ENCODE measurements at regions not wholly inside any gene's neighbourhood (a gene's known extent, or its start where the extent isn't known, plus 50 kb on each side); places are given as distances from the start of the nearest gene placed in this dataset.

DNA sequence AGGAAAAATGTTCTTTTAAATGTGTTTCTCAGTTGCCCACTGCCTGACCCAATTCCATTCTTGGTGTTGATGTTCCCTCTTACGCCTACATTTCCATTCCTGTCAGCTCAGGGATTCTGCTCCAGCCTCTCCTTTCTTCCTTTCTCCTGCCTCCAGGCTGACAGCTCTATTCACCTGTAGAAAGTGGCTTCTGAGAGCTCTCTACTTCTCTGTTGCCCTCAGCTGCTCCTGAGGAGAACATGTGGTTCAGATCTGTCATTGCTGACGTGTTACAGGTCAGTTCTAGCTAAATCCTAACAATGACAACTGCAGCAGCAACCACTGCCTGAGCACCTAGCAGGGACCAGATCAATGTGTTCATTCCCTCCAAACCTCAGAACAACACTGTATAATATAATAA, 144.9 kb upstream of the PLAAT1 start:
- DNase-seq (ENCODE audit: low spot score), result no peak
- Histone ChIP-seq H3K36me3 (no peaks in the 10 kb centered on the region), H3K27me3 (replicated peaks; ENCODE audit: insufficient read depth) (no peaks in the 10 kb centered on the region), H3K9me3 (no peaks in the 10 kb centered on the region), H3K4me1 (replicated peaks) (no peaks in the 10 kb centered on the region), H3K27ac (no peak overlapping the region), H3K4me3 (no peak overlapping the region)
- intact Hi-C loops (cut with DNase I), result no loop called here
- TF ChIP-seq, protein P1, sequence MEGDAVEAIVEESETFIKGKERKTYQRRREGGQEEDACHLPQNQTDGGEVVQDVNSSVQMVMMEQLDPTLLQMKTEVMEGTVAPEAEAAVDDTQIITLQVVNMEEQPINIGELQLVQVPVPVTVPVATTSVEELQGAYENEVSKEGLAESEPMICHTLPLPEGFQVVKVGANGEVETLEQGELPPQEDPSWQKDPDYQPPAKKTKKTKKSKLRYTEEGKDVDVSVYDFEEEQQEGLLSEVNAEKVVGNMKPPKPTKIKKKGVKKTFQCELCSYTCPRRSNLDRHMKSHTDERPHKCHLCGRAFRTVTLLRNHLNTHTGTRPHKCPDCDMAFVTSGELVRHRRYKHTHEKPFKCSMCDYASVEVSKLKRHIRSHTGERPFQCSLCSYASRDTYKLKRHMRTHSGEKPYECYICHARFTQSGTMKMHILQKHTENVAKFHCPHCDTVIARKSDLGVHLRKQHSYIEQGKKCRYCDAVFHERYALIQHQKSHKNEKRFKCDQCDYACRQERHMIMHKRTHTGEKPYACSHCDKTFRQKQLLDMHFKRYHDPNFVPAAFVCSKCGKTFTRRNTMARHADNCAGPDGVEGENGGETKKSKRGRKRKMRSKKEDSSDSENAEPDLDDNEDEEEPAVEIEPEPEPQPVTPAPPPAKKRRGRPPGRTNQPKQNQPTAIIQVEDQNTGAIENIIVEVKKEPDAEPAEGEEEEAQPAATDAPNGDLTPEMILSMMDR (IDR thresholded peaks at IDR 0.05), result no peak
- TF ChIP-seq POLR2A (IDR thresholded peaks at IDR 0.05) (no peak), POLR2AphosphoS5 (IDR thresholded peaks at IDR 0.05) (no peak)
- WGBS, result 67% methylated on average over 2 of the region's 2 CpGs

DNA sequence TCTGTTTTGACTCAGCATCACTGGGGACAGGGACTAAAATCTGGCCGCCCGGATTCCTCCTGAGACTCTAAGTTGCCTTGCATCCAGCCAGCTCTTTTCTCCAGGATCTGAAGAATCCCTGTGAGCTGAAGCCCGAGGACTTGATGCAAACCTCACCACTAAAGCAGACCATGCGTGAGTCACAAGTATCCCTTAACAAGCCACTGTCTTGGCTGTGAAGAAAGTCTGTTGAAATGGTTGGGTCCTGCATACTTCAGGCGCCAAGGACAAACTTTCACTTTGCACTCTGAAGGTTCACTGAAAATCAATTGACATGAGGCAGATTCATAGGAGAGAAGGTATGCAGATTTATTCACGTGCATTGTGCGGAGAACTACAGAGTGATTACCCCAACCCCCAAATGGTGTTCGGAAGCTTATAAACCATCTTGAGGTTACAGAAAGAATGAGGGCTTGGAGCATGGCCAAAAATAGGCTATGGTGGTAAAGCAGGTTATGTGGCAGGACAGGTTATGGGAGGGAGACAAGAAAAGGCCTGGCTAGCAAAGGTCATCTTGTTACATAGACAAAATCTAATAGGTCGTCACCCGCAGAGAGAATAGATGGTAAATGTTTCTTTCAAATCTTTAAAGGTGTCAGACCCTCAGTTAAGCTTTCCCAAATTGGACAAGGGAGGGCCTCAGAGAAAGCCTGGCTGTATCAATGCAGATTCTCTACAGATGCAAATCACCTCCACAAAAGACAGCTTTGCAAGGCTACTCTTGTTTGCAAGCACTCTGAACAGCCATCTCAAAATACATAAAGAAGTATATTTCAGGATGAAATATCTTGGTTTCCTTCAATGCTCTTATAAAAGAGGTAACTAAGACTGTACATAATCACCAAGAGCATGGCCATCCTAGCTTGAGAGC, 126.3 kb upstream of the PLAAT1 start:
- no peaks in the 10 kb centered on the region for H3K4me1 ChIP-seq (replicated peaks)
- H3K9me3 ChIP-seq, result no peaks in the 10 kb centered on the region
- intact Hi-C loops (cut with DNase I), result no loop called here
- H3K27ac ChIP-seq, result no peak overlapping the region
- DNase-seq (ENCODE audit: low spot score), result no peak
- no peaks in the 10 kb centered on the region for H3K27me3 ChIP-seq (replicated peaks; ENCODE audit: insufficient read depth)
- WGBS, result 59% methylated on average over 10 of the region's 10 CpGs
- no peak overlapping the region for H3K4me3 ChIP-seq
- TF ChIP-seq POLR2AphosphoS5 (IDR thresholded peaks at IDR 0.05) (no peak), POLR2A (IDR thresholded peaks at IDR 0.05) (no peak)
- TF ChIP-seq, protein P1 (IDR thresholded peaks at IDR 0.05), result no peak
- H3K36me3 ChIP-seq, result no peaks in the 10 kb centered on the region

DNA sequence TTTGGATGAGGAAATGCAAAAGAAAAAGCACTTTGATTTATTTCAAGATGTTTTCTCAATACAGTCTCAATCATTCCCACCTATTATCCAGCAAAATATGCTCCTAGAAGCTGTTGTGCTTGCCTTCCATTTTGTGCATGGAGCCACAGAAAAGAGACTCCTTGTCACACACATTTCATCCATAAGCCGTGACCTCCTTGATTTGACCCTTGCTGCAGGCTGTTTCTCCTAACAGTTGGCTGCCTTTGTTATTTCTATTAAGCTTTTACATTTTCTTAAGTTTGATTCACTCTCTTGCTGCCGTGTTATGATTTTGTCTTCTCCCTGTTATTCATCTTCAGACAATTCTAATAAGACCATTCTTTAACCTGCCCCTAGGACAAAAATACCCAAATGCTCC, 124.2 kb upstream of the PLAAT1 start:
- no peak overlapping the region for H3K4me3 ChIP-seq
- no peak for TF ChIP-seq POLR2A (IDR thresholded peaks at IDR 0.05)
- no peak for TF ChIP-seq POLR2AphosphoS5 (IDR thresholded peaks at IDR 0.05)
- TF ChIP-seq, protein P1 (IDR thresholded peaks at IDR 0.05), result no peak
- H3K4me1 ChIP-seq (replicated peaks), result no peaks in the 10 kb centered on the region
- H3K9me3 ChIP-seq, result no peaks in the 10 kb centered on the region
- WGBS, result 84% methylated on average over 2 of the region's 2 CpGs
- intact Hi-C loops (cut with DNase I), result no loop called here
- no peak for DNase-seq (ENCODE audit: low spot score)
- H3K36me3 ChIP-seq, result no peaks in the 10 kb centered on the region
- H3K27ac ChIP-seq, result no peak overlapping the region
- no peaks in the 10 kb centered on the region for H3K27me3 ChIP-seq (replicated peaks; ENCODE audit: insufficient read depth)

DNA sequence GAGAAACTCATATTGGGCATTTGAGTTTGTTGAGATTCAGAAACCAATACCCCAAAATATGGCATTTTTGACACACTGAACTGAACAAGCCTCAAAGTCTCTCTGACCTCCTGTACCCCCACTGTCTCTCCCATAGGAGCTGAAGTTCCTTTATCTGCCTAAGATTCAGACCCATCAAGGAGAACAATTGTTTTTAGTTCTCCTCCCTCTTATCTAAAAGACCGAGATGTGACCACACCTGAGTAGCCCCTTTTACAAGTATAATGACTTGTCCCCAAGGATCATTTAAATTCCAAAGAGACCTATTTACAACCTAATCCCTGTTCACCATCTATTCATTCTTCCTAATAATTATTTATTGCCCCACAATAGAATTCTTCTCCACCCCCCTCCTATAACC, 122.1 kb upstream of the PLAAT1 start:
- DNase-seq (ENCODE audit: low spot score), result no peak
- Histone ChIP-seq H3K27ac (no peak overlapping the region), H3K4me3 (no peak overlapping the region), H3K9me3 (no peaks in the 10 kb centered on the region), H3K27me3 (replicated peaks; ENCODE audit: insufficient read depth) (no peaks in the 10 kb centered on the region), H3K4me1 (replicated peaks) (no peaks in the 10 kb centered on the region), H3K36me3 (no peaks in the 10 kb centered on the region)
- WGBS, result 78% methylated on average over 1 of the region's 1 CpG
- intact Hi-C loops (cut with DNase I), result no loop called here
- no peak for TF ChIP-seq POLR2AphosphoS5 (IDR thresholded peaks at IDR 0.05)
- TF ChIP-seq POLR2A (IDR thresholded peaks at IDR 0.05), result no peak
- TF ChIP-seq, protein P1 (IDR thresholded peaks at IDR 0.05), result no peak

DNA sequence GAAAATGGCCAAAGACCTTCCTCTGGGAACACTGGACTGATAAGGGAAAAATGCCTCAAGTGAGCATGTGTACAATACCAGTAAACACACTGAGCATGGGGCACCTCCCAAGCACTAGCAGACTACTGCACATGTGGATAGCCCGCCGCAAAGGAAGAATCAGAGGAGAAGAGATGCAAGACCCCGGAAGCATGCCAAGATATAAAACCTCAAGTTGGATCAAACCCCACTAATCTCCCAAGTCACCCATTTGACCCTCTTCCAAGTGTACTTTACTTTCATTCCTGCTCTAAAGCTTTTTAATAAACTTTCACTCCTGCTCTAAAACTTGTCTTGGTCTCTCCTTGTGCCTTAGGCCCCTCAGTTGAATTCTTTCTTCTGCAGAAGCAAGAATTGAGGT, 121.1 kb upstream of the PLAAT1 start:
- Histone ChIP-seq H3K27me3 (replicated peaks; ENCODE audit: insufficient read depth) (no peaks in the 10 kb centered on the region), H3K27ac (no peak overlapping the region), H3K9me3 (no peaks in the 10 kb centered on the region), H3K4me1 (replicated peaks) (no peaks in the 10 kb centered on the region), H3K36me3 (no peaks in the 10 kb centered on the region), H3K4me3 (no peak overlapping the region)
- no peak for DNase-seq (ENCODE audit: low spot score)
- 49% methylated on average over 3 of the region's 3 CpGs for WGBS
- intact Hi-C loops (cut with DNase I), result no loop called here
- TF ChIP-seq, protein P1 (IDR thresholded peaks at IDR 0.05), result no peak
- no peak for TF ChIP-seq POLR2AphosphoS5 (IDR thresholded peaks at IDR 0.05)
- no peak for TF ChIP-seq POLR2A (IDR thresholded peaks at IDR 0.05)

Measured in prostate gland (tissue), 2 donors.